ENCODE measurements at regions not wholly inside any gene's neighbourhood (a gene's known extent, or its start where the extent isn't known, plus 50 kb on each side); places are given as distances from the start of the nearest gene placed in this dataset.

DNA sequence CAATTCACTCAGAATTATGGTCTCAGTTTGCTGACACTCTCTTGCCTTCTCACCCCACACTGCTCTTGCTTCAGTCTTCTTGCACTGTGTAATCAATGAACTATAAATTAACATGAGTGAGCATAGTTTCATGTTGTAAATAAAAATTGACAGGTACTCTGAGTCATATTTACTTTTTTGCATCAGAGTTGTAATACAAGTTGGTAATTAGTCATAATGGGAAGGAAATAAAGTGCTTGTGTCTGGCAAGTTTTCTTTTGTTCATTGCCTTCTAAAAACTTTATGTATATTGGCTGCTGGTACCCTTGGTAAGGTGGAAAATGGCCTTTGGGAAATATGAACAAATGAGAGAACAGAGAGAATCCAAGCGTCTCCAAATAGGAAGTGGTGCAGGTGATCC is 169.3 kb upstream of the MAGI2 start:
- no peak overlapping the region for H3K27ac ChIP-seq (ENCODE audit: low read depth in 2 of 2, low read length in 1 of 2)
- H3K9me3 ChIP-seq (ENCODE audit: control insufficient read depth in 2 of 2, insufficient read depth in 1 of 2, low read depth in 1 of 2, low read length in 1 of 2) = no peaks in the 10 kb centered on the region
- H3K27me3 ChIP-seq (ENCODE audit: control insufficient read depth in 1 of 2, insufficient read depth in 2 of 2, low read length in 2 of 2) = no peaks in the 10 kb centered on the region
- no peaks in the 10 kb centered on the region for H3K36me3 ChIP-seq (ENCODE audit: control insufficient read depth in 2 of 2, insufficient read depth in 2 of 2, low read length in 1 of 2)
- H3K4me3 ChIP-seq (ENCODE audit: low read depth in 1 of 2, low read length in 2 of 2) = no peak overlapping the region
- no peaks in the 10 kb centered on the region for H3K4me1 ChIP-seq (ENCODE audit: control insufficient read depth in 2 of 2, insufficient read depth in 2 of 2, low read length in 1 of 2)
- WGBS, 2 donors = 58 to 66% methylated on average over 1 of the region's 1 CpG

DNA sequence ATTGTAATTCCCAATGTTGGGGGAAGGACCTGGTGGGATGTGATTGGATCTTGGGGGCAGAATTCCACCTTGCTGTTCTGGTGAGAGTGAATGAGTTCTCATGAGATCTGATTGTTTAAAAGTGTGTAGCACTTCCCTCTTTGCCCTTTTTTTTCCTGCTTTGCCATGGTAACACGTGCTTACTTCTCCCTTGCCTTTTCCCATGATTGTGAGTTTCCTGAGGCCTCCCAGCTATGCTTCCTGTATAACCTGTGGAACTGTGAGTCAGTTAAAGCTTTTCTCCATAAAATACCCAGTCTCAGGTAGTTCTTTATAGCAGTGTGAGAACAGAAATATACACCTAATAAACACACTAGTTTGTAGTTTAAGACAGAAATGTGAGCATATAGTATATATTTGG is 166.8 kb upstream of the MAGI2 start:
- WGBS, 2 donors = 10% methylated on average over 1 of the region's 1 CpG
- Histone ChIP-seq H3K27me3 (ENCODE audit: control insufficient read depth in 1 of 2, insufficient read depth in 2 of 2, low read length in 2 of 2) (no peaks in the 10 kb centered on the region), H3K4me1 (ENCODE audit: control insufficient read depth in 2 of 2, insufficient read depth in 2 of 2, low read length in 1 of 2) (no peaks in the 10 kb centered on the region), H3K9me3 (ENCODE audit: control insufficient read depth in 2 of 2, insufficient read depth in 1 of 2, low read depth in 1 of 2, low read length in 1 of 2) (no peaks in the 10 kb centered on the region), H3K36me3 (ENCODE audit: control insufficient read depth in 2 of 2, insufficient read depth in 2 of 2, low read length in 1 of 2) (no peaks in the 10 kb centered on the region), H3K4me3 (ENCODE audit: low read depth in 1 of 2, low read length in 2 of 2) (no peak overlapping the region), H3K27ac (ENCODE audit: low read depth in 2 of 2, low read length in 1 of 2) (no peak overlapping the region)

DNA sequence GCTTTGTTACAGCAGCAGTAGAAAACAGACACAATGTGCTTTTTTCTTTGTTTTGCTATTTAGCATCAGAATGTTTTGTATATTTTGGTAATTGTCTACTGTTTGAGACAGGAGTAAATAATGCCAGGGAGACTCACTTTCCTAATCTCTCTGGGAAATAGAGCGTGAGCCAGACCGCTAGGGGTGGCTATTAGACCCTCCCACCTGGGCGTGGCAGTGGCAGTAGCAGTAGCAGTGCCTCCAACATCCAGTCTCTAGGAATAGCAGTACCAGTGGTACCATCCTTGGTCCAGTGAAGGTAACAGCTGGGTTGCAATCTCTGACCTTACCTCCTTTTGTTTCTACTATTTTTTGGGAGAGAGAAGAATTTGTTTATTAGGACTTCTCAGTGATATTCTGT is 165.7 kb upstream of the MAGI2 start:
- no peak overlapping the region for H3K27ac ChIP-seq (ENCODE audit: low read depth in 2 of 2, low read length in 1 of 2)
- H3K36me3 ChIP-seq (ENCODE audit: control insufficient read depth in 2 of 2, insufficient read depth in 2 of 2, low read length in 1 of 2) = no peaks in the 10 kb centered on the region
- no peak overlapping the region for H3K4me3 ChIP-seq (ENCODE audit: low read depth in 1 of 2, low read length in 2 of 2)
- no peaks in the 10 kb centered on the region for H3K4me1 ChIP-seq (ENCODE audit: control insufficient read depth in 2 of 2, insufficient read depth in 2 of 2, low read length in 1 of 2)
- WGBS, 2 donors = 79 to 91% methylated on average over 3 of the region's 3 CpGs
- no peaks in the 10 kb centered on the region for H3K27me3 ChIP-seq (ENCODE audit: control insufficient read depth in 1 of 2, insufficient read depth in 2 of 2, low read length in 2 of 2)
- H3K9me3 ChIP-seq (ENCODE audit: control insufficient read depth in 2 of 2, insufficient read depth in 1 of 2, low read depth in 1 of 2, low read length in 1 of 2) = no peaks in the 10 kb centered on the region

DNA sequence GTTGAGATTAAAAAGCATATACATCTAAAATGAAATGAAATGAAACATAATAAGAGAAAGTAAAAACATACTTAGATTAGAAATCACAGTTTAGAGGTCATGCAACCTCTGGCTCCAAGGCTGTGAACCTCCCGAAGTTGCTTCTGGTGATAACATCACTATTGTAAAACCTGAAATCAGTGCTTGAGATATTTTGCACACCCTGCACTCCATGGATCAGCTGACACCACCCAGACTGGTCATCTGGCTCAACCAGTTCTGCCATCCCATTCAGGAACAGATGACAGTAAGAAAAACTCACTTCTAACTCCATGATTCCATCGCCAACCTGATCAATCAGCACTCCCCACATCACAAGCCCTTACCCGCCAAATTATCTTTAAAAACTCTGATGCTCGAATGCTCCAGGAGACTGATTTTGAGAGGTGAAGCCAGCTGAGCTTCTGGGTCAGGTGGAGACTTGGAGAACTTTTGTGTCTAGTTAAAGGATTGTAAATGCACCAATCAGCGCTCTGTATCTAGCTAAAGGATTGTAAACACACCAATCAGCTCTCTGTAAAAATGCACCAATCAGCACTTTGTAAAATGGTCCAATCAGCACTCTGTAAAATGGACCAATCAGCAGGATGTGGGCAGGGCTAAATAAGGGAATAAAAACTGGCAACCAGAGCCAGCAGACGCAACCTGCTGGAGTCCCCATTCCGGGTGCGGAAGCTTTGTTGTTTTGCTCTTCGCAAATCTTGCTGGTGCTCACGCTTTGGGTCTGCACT is 162.6 kb upstream of the MAGI2 start:
- H3K27ac ChIP-seq (ENCODE audit: low read depth in 2 of 2, low read length in 1 of 2) = no peak overlapping the region
- no peaks in the 10 kb centered on the region for H3K36me3 ChIP-seq (ENCODE audit: control insufficient read depth in 2 of 2, insufficient read depth in 2 of 2, low read length in 1 of 2)
- no peaks in the 10 kb centered on the region for H3K4me1 ChIP-seq (ENCODE audit: control insufficient read depth in 2 of 2, insufficient read depth in 2 of 2, low read length in 1 of 2)
- H3K9me3 ChIP-seq (ENCODE audit: control insufficient read depth in 2 of 2, insufficient read depth in 1 of 2, low read depth in 1 of 2, low read length in 1 of 2) = no peaks in the 10 kb centered on the region
- WGBS, 2 donors = 89 to 90% methylated on average over 10 of the region's 10 CpGs
- no peak overlapping the region for H3K4me3 ChIP-seq (ENCODE audit: low read depth in 1 of 2, low read length in 2 of 2)
- no peaks in the 10 kb centered on the region for H3K27me3 ChIP-seq (ENCODE audit: control insufficient read depth in 1 of 2, insufficient read depth in 2 of 2, low read length in 2 of 2)

DNA sequence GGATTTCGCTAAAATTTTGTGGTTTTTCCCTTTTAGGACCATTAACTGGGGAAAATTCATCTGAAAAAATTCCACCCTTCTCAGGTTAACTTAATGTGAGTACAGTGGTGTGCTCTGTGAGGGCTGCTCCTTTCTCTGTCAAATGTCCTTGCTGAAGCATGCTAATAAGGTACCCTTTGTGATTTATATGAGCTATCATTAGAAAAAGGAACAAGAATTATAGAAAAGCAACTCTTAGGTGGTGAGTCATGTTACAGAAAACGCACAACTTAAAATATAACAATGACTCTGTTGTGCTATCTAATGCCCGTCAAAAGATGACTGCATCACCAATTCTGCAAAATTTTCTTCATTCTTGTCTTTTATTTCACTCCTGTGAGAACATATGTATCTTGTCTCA is 162.0 kb upstream of the MAGI2 start:
- no peaks in the 10 kb centered on the region for H3K36me3 ChIP-seq (ENCODE audit: control insufficient read depth in 2 of 2, insufficient read depth in 2 of 2, low read length in 1 of 2)
- H3K4me3 ChIP-seq (ENCODE audit: low read depth in 1 of 2, low read length in 2 of 2) = no peak overlapping the region
- no peak overlapping the region for H3K27ac ChIP-seq (ENCODE audit: low read depth in 2 of 2, low read length in 1 of 2)
- WGBS, 2 donors = 64 to 74% methylated on average over 3 of the region's 3 CpGs
- H3K4me1 ChIP-seq (ENCODE audit: control insufficient read depth in 2 of 2, insufficient read depth in 2 of 2, low read length in 1 of 2) = no peaks in the 10 kb centered on the region
- no peaks in the 10 kb centered on the region for H3K9me3 ChIP-seq (ENCODE audit: control insufficient read depth in 2 of 2, insufficient read depth in 1 of 2, low read depth in 1 of 2, low read length in 1 of 2)
- no peaks in the 10 kb centered on the region for H3K27me3 ChIP-seq (ENCODE audit: control insufficient read depth in 1 of 2, insufficient read depth in 2 of 2, low read length in 2 of 2)

DNA sequence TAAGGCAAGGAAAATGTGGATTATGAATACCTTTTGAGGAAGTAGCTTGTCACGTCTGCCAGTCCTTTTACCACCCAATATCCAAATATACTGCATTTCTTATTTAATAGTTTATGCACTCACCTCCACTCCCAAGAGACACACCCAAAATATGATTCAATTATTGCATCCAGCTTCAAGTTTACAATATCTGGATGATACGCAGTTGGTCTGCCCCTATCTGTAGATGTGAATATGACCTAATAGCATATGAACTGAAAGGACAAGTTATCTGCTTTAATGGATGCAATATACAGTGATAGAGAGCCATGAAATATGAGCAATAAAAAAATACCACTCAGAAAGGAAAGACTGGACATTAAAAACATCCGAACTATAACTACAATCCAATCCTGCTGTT is 159.4 kb upstream of the MAGI2 start:
- H3K27me3 ChIP-seq (ENCODE audit: control insufficient read depth in 1 of 2, insufficient read depth in 2 of 2, low read length in 2 of 2) = no peaks in the 10 kb centered on the region
- no peak overlapping the region for H3K4me3 ChIP-seq (ENCODE audit: low read depth in 1 of 2, low read length in 2 of 2)
- no peaks in the 10 kb centered on the region for H3K4me1 ChIP-seq (ENCODE audit: control insufficient read depth in 2 of 2, insufficient read depth in 2 of 2, low read length in 1 of 2)
- H3K27ac ChIP-seq (ENCODE audit: low read depth in 2 of 2, low read length in 1 of 2) = no peak overlapping the region
- WGBS, 2 donors = 78 to 92% methylated on average over 3 of the region's 3 CpGs
- H3K36me3 ChIP-seq (ENCODE audit: control insufficient read depth in 2 of 2, insufficient read depth in 2 of 2, low read length in 1 of 2) = no peaks in the 10 kb centered on the region
- no peaks in the 10 kb centered on the region for H3K9me3 ChIP-seq (ENCODE audit: control insufficient read depth in 2 of 2, insufficient read depth in 1 of 2, low read depth in 1 of 2, low read length in 1 of 2)

DNA sequence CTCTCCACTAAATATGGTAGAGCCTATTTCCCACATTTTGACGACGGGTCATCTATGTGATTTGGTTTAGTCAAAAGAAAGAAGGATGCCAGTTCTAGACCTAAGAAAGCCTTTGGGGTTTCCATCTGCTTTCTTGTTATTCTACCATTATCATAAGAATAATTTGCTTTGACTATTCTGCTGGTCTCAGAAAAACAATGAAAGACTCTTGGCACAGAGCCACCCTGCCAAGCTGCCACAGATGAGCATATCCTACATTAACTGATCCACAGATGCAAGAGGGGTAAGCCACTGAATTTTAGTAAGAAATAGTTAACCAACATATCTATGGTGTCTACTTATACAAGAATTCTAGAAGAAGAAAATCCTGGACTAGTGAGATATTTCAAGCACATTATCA is 158.6 kb upstream of the MAGI2 start:
- H3K36me3 ChIP-seq (ENCODE audit: control insufficient read depth in 2 of 2, insufficient read depth in 2 of 2, low read length in 1 of 2) = no peaks in the 10 kb centered on the region
- no peaks in the 10 kb centered on the region for H3K9me3 ChIP-seq (ENCODE audit: control insufficient read depth in 2 of 2, insufficient read depth in 1 of 2, low read depth in 1 of 2, low read length in 1 of 2)
- no peak overlapping the region for H3K4me3 ChIP-seq (ENCODE audit: low read depth in 1 of 2, low read length in 2 of 2)
- 95 to 96% methylated on average over 2 of the region's 2 CpGs for WGBS, 2 donors
- no peaks in the 10 kb centered on the region for H3K4me1 ChIP-seq (ENCODE audit: control insufficient read depth in 2 of 2, insufficient read depth in 2 of 2, low read length in 1 of 2)
- H3K27me3 ChIP-seq (ENCODE audit: control insufficient read depth in 1 of 2, insufficient read depth in 2 of 2, low read length in 2 of 2) = no peaks in the 10 kb centered on the region
- H3K27ac ChIP-seq (ENCODE audit: low read depth in 2 of 2, low read length in 1 of 2) = no peak overlapping the region

DNA sequence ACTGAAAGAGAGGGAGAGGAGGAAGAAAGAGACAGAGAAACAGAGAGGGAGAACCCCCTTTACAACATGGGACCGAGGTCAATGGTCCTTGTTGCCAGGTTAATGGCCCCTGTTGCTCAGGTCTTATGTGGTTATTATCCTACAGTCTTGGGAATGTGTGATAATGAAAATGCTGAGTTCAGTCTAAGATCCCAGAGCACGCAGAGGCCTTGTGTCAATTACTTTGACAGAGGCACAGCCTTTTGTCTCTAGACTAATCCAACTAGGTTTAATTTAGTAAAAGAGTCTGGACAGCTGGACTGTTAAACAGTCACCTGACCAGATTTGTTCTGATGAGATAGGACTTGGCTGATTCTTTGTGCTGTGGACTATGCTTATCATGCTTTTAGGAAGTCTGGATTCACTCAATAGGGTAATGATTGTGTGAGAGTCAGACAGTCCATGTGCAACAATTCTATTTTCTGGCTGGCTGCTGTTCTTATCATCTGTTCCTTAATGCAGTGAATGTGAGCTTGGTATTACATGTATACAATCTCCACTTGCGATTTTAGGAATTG is 157.4 kb upstream of the MAGI2 start:
- Histone ChIP-seq H3K27me3 (ENCODE audit: control insufficient read depth in 1 of 2, insufficient read depth in 2 of 2, low read length in 2 of 2) (no peaks in the 10 kb centered on the region), H3K36me3 (ENCODE audit: control insufficient read depth in 2 of 2, insufficient read depth in 2 of 2, low read length in 1 of 2) (no peaks in the 10 kb centered on the region), H3K4me3 (ENCODE audit: low read depth in 1 of 2, low read length in 2 of 2) (no peak overlapping the region), H3K4me1 (ENCODE audit: control insufficient read depth in 2 of 2, insufficient read depth in 2 of 2, low read length in 1 of 2) (no peaks in the 10 kb centered on the region), H3K9me3 (ENCODE audit: control insufficient read depth in 2 of 2, insufficient read depth in 1 of 2, low read depth in 1 of 2, low read length in 1 of 2) (no peaks in the 10 kb centered on the region), H3K27ac (ENCODE audit: low read depth in 2 of 2, low read length in 1 of 2) (no peak overlapping the region)
- WGBS, 2 donors = 67 to 69% methylated on average over 3 of the region's 3 CpGs

DNA sequence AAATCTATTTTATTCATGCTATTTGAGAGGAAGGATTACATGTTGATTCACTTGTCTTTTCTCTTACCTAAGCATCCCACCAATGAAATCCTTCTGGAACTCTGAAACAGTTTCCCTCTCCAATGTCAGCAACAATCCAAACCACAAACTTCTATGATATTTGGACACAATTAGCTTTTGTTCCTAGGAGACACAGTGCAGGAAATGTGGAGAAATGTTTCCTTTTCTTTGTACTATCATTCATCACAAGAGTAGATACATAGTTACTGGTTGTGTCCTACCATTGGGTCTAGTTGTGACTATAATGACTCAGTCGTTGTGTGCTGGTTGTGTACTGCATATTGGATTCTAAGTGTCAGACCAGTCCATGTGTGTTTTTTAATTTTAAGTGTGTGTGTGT is 156.8 kb upstream of the MAGI2 start:
- WGBS, 2 donors = 58 to 62% methylated on average over 1 of the region's 1 CpG
- H3K27ac ChIP-seq (ENCODE audit: low read depth in 2 of 2, low read length in 1 of 2) = no peak overlapping the region
- no peaks in the 10 kb centered on the region for H3K36me3 ChIP-seq (ENCODE audit: control insufficient read depth in 2 of 2, insufficient read depth in 2 of 2, low read length in 1 of 2)
- no peaks in the 10 kb centered on the region for H3K4me1 ChIP-seq (ENCODE audit: control insufficient read depth in 2 of 2, insufficient read depth in 2 of 2, low read length in 1 of 2)
- no peaks in the 10 kb centered on the region for H3K9me3 ChIP-seq (ENCODE audit: control insufficient read depth in 2 of 2, insufficient read depth in 1 of 2, low read depth in 1 of 2, low read length in 1 of 2)
- H3K4me3 ChIP-seq (ENCODE audit: low read depth in 1 of 2, low read length in 2 of 2) = no peak overlapping the region
- H3K27me3 ChIP-seq (ENCODE audit: control insufficient read depth in 1 of 2, insufficient read depth in 2 of 2, low read length in 2 of 2) = no peaks in the 10 kb centered on the region

DNA sequence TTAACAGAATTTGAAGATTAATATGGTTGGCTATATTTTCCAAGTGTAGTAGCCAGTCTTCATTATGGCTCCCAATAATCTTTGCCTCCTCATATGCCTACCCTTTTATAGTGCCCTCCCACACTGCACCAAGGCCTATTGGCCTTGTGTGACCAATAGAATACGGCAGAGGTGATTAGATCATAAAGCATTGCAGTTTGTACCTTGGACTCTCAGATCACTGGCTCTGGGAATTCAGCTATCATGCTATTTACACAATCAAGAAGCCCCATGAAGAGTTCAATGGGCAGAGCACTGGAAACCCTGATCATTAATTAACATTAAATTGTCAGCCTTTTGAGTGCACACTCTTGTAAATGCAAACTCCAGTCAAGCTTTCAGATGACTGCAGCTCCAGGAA is 154.5 kb upstream of the MAGI2 start:
- Histone ChIP-seq H3K4me3 (ENCODE audit: low read depth in 1 of 2, low read length in 2 of 2) (no peak overlapping the region), H3K36me3 (ENCODE audit: control insufficient read depth in 2 of 2, insufficient read depth in 2 of 2, low read length in 1 of 2) (no peaks in the 10 kb centered on the region), H3K27me3 (ENCODE audit: control insufficient read depth in 1 of 2, insufficient read depth in 2 of 2, low read length in 2 of 2) (no peaks in the 10 kb centered on the region), H3K27ac (ENCODE audit: low read depth in 2 of 2, low read length in 1 of 2) (no peak overlapping the region), H3K9me3 (ENCODE audit: control insufficient read depth in 2 of 2, insufficient read depth in 1 of 2, low read depth in 1 of 2, low read length in 1 of 2) (no peaks in the 10 kb centered on the region), H3K4me1 (ENCODE audit: control insufficient read depth in 2 of 2, insufficient read depth in 2 of 2, low read length in 1 of 2) (no peaks in the 10 kb centered on the region)
- WGBS, 2 donors = 56 to 69% methylated on average over 1 of the region's 1 CpG
